ENCODE measurements at regions not wholly inside any gene's neighbourhood (a gene's known extent, or its start where the extent isn't known, plus 50 kb on each side); places are given as distances from the start of the nearest gene placed in this dataset.

GRCh38 chr6:92161953-92162352 is 1257.4 kb downstream of the EPHA7 start:
- no peak overlapping the region for H3K9ac ChIP-seq (ENCODE audit: low read length)
- no peaks in the 10 kb centered on the region for H3F3A ChIP-seq (ENCODE audit: insufficient read depth, low read length)
- DNase-seq = no peak
- no peaks in the 10 kb centered on the region for H3K79me2 ChIP-seq (ENCODE audit: low read length)
- H3K4me1 ChIP-seq (ENCODE audit: low read length) = no peaks in the 10 kb centered on the region
- H3K4me2 ChIP-seq (ENCODE audit: low read depth, low read length) = no peak overlapping the region
- no peaks in the 10 kb centered on the region for H3K9me3 ChIP-seq (replicated peaks; ENCODE audit: insufficient read depth, low read length)
- no peak overlapping the region for H2AFZ ChIP-seq (ENCODE audit: low read length)
- no peak for TF ChIP-seq CTCF (IDR thresholded peaks at IDR 0.05; ENCODE audit: low read length)
- no peak for TF ChIP-seq EZH2 (optimal IDR thresholded peaks at IDR 0.05; ENCODE audit: low read depth, low read length)
- TF ChIP-seq EZH2phosphoT487 (IDR thresholded peaks at IDR 0.05; ENCODE audit: low read length) = no peak
- no peaks in the 10 kb centered on the region for H3K36me3 ChIP-seq (replicated peaks; ENCODE audit: insufficient read depth, low read length)
- H4K20me1 ChIP-seq (ENCODE audit: insufficient read depth, low read length) = no peaks in the 10 kb centered on the region
- no peak overlapping the region for H3K27ac ChIP-seq (ENCODE audit: low read length)
- no peaks in the 10 kb centered on the region for H3K9me2 ChIP-seq (replicated peaks; ENCODE audit: insufficient read depth, low read length)
- no peaks in the 10 kb centered on the region for H3K27me3 ChIP-seq (replicated peaks; ENCODE audit: insufficient read depth, low read length)
- no peak overlapping the region for H3K4me3 ChIP-seq (ENCODE audit: low read length)

- H3F3A ChIP-seq (ENCODE audit: insufficient read depth, low read length) = no peaks in the 10 kb centered on the region
- no peak for TF ChIP-seq EZH2 (optimal IDR thresholded peaks at IDR 0.05; ENCODE audit: low read depth, low read length)
Observed at GRCh38 chr6:92160226-92160625, 1259.1 kb downstream of the EPHA7 start.

GRCh38 chr6:92159046-92159445 is 1260.3 kb downstream of the EPHA7 start:
- H3K4me3 ChIP-seq (ENCODE audit: low read length) = no peak overlapping the region
- H3F3A ChIP-seq (ENCODE audit: insufficient read depth, low read length) = no peaks in the 10 kb centered on the region
- H3K9me2 ChIP-seq (replicated peaks; ENCODE audit: insufficient read depth, low read length) = no peaks in the 10 kb centered on the region
- no peak overlapping the region for H3K9ac ChIP-seq (ENCODE audit: low read length)
- no peak overlapping the region for H3K27ac ChIP-seq (ENCODE audit: low read length)
- no peaks in the 10 kb centered on the region for H3K9me3 ChIP-seq (replicated peaks; ENCODE audit: insufficient read depth, low read length)
- no peaks in the 10 kb centered on the region for H3K27me3 ChIP-seq (replicated peaks; ENCODE audit: insufficient read depth, low read length)
- no peaks in the 10 kb centered on the region for H3K79me2 ChIP-seq (ENCODE audit: low read length)
- H3K4me1 ChIP-seq (ENCODE audit: low read length) = no peaks in the 10 kb centered on the region
- H3K4me2 ChIP-seq (ENCODE audit: low read depth, low read length) = no peak overlapping the region
- H2AFZ ChIP-seq (ENCODE audit: low read length) = no peak overlapping the region
- H4K20me1 ChIP-seq (ENCODE audit: insufficient read depth, low read length) = no peaks in the 10 kb centered on the region
- DNase-seq = no peak
- TF ChIP-seq EZH2 (optimal IDR thresholded peaks at IDR 0.05; ENCODE audit: low read depth, low read length) = no peak
- TF ChIP-seq EZH2phosphoT487 (IDR thresholded peaks at IDR 0.05; ENCODE audit: low read length) = no peak
- TF ChIP-seq CTCF (IDR thresholded peaks at IDR 0.05; ENCODE audit: low read length) = no peak
- H3K36me3 ChIP-seq (replicated peaks; ENCODE audit: insufficient read depth, low read length) = no peaks in the 10 kb centered on the region

More at GRCh38 chr6:92160226-92160625, 1259.1 kb downstream of the EPHA7 start:
- Histone ChIP-seq H3K9me3 (replicated peaks; ENCODE audit: insufficient read depth, low read length) (no peaks in the 10 kb centered on the region), H3K27me3 (replicated peaks; ENCODE audit: insufficient read depth, low read length) (no peaks in the 10 kb centered on the region), H3K79me2 (ENCODE audit: low read length) (no peaks in the 10 kb centered on the region), H2AFZ (ENCODE audit: low read length) (no peak overlapping the region), H3K4me2 (ENCODE audit: low read depth, low read length) (no peak overlapping the region), H3K9me2 (replicated peaks; ENCODE audit: insufficient read depth, low read length) (no peaks in the 10 kb centered on the region), H4K20me1 (ENCODE audit: insufficient read depth, low read length) (no peaks in the 10 kb centered on the region), H3K4me3 (ENCODE audit: low read length) (no peak overlapping the region), H3K4me1 (ENCODE audit: low read length) (no peaks in the 10 kb centered on the region), H3K36me3 (replicated peaks; ENCODE audit: insufficient read depth, low read length) (no peaks in the 10 kb centered on the region), H3K9ac (ENCODE audit: low read length) (no peak overlapping the region), H3K27ac (ENCODE audit: low read length) (no peak overlapping the region)
- no peak for DNase-seq

GRCh38 chr6:92150553-92150952 is 1268.8 kb downstream of the EPHA7 start:
- H4K20me1 ChIP-seq (ENCODE audit: insufficient read depth, low read length) = no peaks in the 10 kb centered on the region
- no peaks in the 10 kb centered on the region for H3K27me3 ChIP-seq (replicated peaks; ENCODE audit: insufficient read depth, low read length)
- no peak overlapping the region for H2AFZ ChIP-seq (ENCODE audit: low read length)
- no peak overlapping the region for H3K27ac ChIP-seq (ENCODE audit: low read length)
- H3K9me3 ChIP-seq (replicated peaks; ENCODE audit: insufficient read depth, low read length) = no peaks in the 10 kb centered on the region
- no peak overlapping the region for H3K4me3 ChIP-seq (ENCODE audit: low read length)
- no peaks in the 10 kb centered on the region for H3K36me3 ChIP-seq (replicated peaks; ENCODE audit: insufficient read depth, low read length)
- TF ChIP-seq EZH2 (optimal IDR thresholded peaks at IDR 0.05; ENCODE audit: low read depth, low read length) = no peak
- TF ChIP-seq CTCF (IDR thresholded peaks at IDR 0.05; ENCODE audit: low read length) = no peak
- no peak for TF ChIP-seq EZH2phosphoT487 (IDR thresholded peaks at IDR 0.05; ENCODE audit: low read length)
- DNase-seq = no peak
- H3K9ac ChIP-seq (ENCODE audit: low read length) = no peak overlapping the region
- H3F3A ChIP-seq (ENCODE audit: insufficient read depth, low read length) = no peaks in the 10 kb centered on the region
- H3K79me2 ChIP-seq (ENCODE audit: low read length) = no peaks in the 10 kb centered on the region
- H3K4me1 ChIP-seq (ENCODE audit: low read length) = no peaks in the 10 kb centered on the region
- no peak overlapping the region for H3K4me2 ChIP-seq (ENCODE audit: low read depth, low read length)
- H3K9me2 ChIP-seq (replicated peaks; ENCODE audit: insufficient read depth, low read length) = no peaks in the 10 kb centered on the region

Measured in MM.1S (cell line).